ENCODE measurements at regions not wholly inside any gene's neighbourhood (a gene's known extent, or its start where the extent isn't known, plus 50 kb on each side); places are given as distances from the start of the nearest gene placed in this dataset.

- TF ChIP-seq CTCF (IDR thresholded peaks at IDR 0.05): no peak
- TF ChIP-seq EP300 (IDR thresholded peaks at IDR 0.05): no peak
- TF ChIP-seq POLR2A (IDR thresholded peaks at IDR 0.05): no peak
These were observed 354.3 kb upstream of the USP24 start for GRCh38 chr1:55569417-55569816.

Measured in tibial nerve (tissue), 4 donors.